NT2/D1 (cell line): ENCODE measurements at regions not wholly inside any gene's neighbourhood (a gene's known extent, or its start where the extent isn't known, plus 50 kb on each side); places are given as distances from the start of the nearest gene placed in this dataset.

Experiments
- DNase-seq: peaks from one replicate; pipeline ENCODE4 v3.0.0-alpha.2; 2011; ENCODE audit warnings: low read depth, low spot score
- H3K27me3 ChIP-seq: 2 replicates; pipeline ENCODE4 v1.6.0; 2011; ENCODE audit warnings: mild to moderate bottlenecking; ENCODE audit not compliant: insufficient read length, insufficient read depth
- H3K36me3 ChIP-seq: 2 replicates; pipeline ENCODE4 v1.6.1; 2011; ENCODE audit warnings: mild to moderate bottlenecking, low read length, mixed read lengths; ENCODE audit not compliant: insufficient read depth, insufficient read length
- H3K4me1 ChIP-seq: 2 replicates; pipeline ENCODE4 v1.5.1; 2011; ENCODE audit not compliant: insufficient read depth, insufficient read length
- H3K4me3 ChIP-seq: 2 replicates; pipeline ENCODE4 v1.5.1; 2011; ENCODE audit warnings: low read depth; ENCODE audit not compliant: insufficient read length
- H3K9ac ChIP-seq: 2 replicates; pipeline ENCODE4 v1.6.0; 2011; ENCODE audit warnings: low read depth; ENCODE audit not compliant: insufficient read length
- H3K9me3 ChIP-seq: 2 replicates; pipeline ENCODE4 v1.5.1; 2011; ENCODE audit warnings: mild to moderate bottlenecking, low read length; ENCODE audit not compliant: insufficient read depth
- SUZ12 ChIP-seq: IDR thresholded peaks from 2 replicates; pipeline ENCODE4 v1.6.1; 2011; ENCODE audit not compliant: insufficient read length, insufficient read depth; ENCODE audit errors: extremely low read depth
- YY1 ChIP-seq: IDR thresholded peaks from 2 replicates; pipeline ENCODE4 v1.6.1; 2011; ENCODE audit not compliant: insufficient read length, insufficient read depth
- ZNF274 ChIP-seq: IDR thresholded peaks from 2 replicates; pipeline ENCODE4 v1.6.1; 2011; ENCODE audit warnings: mild to moderate bottlenecking, low read depth, low read length

DNA sequence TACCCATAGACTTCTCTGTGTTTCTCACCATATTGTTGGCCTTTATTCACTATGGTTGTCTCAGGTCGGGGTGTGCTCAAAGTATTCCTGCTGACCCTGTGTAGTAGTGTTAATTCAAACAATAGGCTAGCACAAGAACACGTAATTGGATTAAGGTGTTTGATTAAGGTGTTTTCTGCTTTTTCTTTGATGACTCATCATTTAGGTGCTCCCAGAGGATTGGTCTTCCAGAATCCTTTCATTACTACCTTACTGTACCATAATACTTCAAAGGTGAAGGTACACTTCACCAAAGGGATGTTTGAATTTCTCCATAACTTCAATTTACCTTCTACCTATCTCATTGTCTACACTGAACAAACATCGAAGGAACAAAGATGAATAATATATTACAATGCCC lies 121.7 kb upstream of the CCDC160 start:
- no peak overlapping the region for H3K4me3 ChIP-seq
- DNase-seq, result no peak
- no peaks in the 10 kb centered on the region for H3K4me1 ChIP-seq
- H3K27me3 ChIP-seq, result no peaks in the 10 kb centered on the region
- TF ChIP-seq SUZ12, result no peak
- TF ChIP-seq ZNF274, result no peak
- no peak for TF ChIP-seq YY1
- H3K36me3 ChIP-seq, result no peaks in the 10 kb centered on the region
- H3K9ac ChIP-seq, result no peak overlapping the region
- H3K9me3 ChIP-seq, result peaks cover 5% of the 10 kb centered on the region; the same call in 1 of the 2 replicates

DNA sequence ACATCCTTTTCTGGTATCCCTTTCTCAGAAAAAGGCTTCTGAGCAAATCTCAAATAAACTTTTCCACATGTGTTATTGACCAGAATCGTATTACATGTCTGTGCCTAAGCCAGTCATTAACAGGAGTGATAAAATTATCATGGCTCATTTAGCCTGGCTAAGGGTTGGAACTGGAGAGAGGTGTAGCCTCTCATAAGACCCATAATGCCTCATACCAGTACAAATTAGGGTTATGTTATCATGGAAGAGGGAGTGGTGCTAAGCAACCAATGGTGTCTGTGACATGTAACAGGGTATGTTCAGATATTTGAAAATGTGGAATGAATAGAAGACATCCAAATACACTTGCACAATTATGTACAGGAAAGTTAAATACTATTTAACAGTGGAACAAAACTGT lies 99.6 kb upstream of the CCDC160 start:
- H3K27me3 ChIP-seq, result no peaks in the 10 kb centered on the region
- no peaks in the 10 kb centered on the region for H3K4me1 ChIP-seq
- no peaks in the 10 kb centered on the region for H3K36me3 ChIP-seq
- H3K9me3 ChIP-seq, result no peaks in the 10 kb centered on the region
- TF ChIP-seq YY1 (no peak), SUZ12 (no peak), ZNF274 (no peak)
- no peak overlapping the region for H3K4me3 ChIP-seq
- DNase-seq, result no peak
- no peak overlapping the region for H3K9ac ChIP-seq

DNA sequence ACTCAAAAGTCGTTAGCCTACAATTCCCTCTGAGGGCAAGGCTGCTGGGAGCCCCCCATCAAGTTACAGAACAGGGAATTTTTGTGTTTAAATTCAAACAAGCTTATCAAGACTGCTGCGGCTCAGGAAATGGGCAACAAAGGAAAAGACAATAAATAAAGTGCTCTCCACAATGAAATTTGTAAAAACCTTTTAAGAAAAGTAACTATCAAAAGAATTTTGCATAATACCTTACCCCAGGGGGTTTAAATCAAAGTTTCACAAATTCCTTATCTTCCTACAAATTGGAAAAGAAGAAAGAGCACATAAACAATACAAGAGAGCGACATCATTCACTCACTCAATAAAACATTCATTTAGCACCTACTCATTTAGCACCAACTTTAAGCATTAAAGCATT lies 97.9 kb upstream of the CCDC160 start:
- H3K9me3 ChIP-seq, result no peaks in the 10 kb centered on the region
- TF ChIP-seq ZNF274 (no peak), YY1 (no peak), SUZ12 (no peak)
- H3K4me1 ChIP-seq, result no peaks in the 10 kb centered on the region
- no peaks in the 10 kb centered on the region for H3K36me3 ChIP-seq
- no peaks in the 10 kb centered on the region for H3K27me3 ChIP-seq
- H3K9ac ChIP-seq, result no peak overlapping the region
- H3K4me3 ChIP-seq, result no peak overlapping the region
- no peak for DNase-seq

DNA sequence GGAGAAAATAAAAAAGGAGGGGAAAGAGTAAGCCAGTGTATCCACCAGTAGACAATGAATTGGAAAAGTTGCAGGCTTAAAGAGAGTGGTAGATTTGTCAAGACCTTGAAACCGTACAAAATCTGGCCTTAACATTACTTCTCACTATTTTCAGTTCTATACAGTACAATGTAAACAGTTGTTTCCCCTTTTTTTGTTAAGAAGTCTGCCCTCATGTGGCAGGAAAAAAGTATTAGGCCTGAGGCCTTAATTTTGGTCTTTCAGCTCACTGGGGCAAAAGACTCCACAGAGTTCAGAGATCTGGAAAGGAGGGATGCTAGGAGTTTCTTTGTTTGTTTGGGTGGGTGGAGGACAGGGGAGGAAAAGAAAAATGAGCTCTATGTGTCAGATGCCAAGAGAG lies 92.8 kb upstream of the CCDC160 start:
- no peaks in the 10 kb centered on the region for H3K9me3 ChIP-seq
- no peak overlapping the region for H3K9ac ChIP-seq
- no peaks in the 10 kb centered on the region for H3K4me1 ChIP-seq
- H3K27me3 ChIP-seq, result no peaks in the 10 kb centered on the region
- no peak overlapping the region for H3K4me3 ChIP-seq
- DNase-seq, result no peak
- TF ChIP-seq ZNF274, result no peak
- no peak for TF ChIP-seq YY1
- TF ChIP-seq SUZ12, result no peak
- no peaks in the 10 kb centered on the region for H3K36me3 ChIP-seq

DNA sequence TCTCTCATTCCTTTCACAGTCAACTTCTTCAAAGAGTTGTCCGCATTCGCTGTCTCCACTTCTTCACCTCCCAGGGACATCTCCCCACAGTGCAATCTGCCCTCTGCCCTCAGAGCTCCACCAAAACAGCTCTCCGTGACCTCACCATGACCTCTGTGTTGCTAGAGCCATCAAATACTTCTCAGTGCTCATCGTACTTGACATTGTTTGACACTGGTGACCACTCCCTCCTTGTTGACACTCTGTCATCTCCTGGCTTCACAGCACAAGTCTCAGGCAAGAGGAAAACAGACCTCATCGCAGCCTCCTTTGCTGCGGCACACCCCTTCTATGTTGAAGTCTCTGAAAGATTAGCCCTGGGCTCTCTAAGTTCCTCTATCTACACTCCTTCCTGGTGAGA lies 90.5 kb upstream of the CCDC160 start:
- no peak overlapping the region for H3K4me3 ChIP-seq
- H3K36me3 ChIP-seq, result no peaks in the 10 kb centered on the region
- H3K27me3 ChIP-seq, result no peaks in the 10 kb centered on the region
- no peak for TF ChIP-seq SUZ12
- no peak for TF ChIP-seq ZNF274
- TF ChIP-seq YY1, result no peak
- H3K9ac ChIP-seq, result no peak overlapping the region
- DNase-seq, result no peak
- H3K4me1 ChIP-seq, result no peaks in the 10 kb centered on the region
- H3K9me3 ChIP-seq, result no peaks in the 10 kb centered on the region

DNA sequence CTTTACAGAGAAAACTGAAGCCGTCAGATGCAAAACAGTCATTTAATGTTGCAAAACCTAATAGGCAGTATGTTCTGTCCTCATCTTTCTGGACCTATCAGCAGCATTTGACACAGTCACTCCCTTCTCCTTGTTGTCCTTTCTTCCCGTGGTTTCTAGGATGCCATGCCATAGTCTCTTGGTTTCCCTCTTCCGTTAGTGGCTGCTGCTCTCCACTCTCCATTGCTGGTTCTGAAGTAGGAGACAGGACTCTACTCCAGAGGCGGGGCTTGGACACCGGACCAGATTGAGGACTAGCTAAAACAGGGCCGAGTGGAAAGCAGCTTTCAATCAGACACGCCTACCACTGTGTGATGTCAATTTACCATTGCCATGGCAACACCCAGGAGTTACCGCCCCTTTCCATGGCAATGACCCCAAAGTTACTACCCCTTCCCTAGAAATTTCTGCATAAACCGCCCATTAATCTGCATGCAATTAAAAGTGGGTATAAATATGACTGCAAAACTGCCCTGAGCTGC lies 88.8 kb upstream of the CCDC160 start:
- H3K9ac ChIP-seq, result no peak overlapping the region
- DNase-seq, result no peak
- no peak overlapping the region for H3K4me3 ChIP-seq
- H3K27me3 ChIP-seq, result no peaks in the 10 kb centered on the region
- H3K9me3 ChIP-seq, result no peaks in the 10 kb centered on the region
- H3K36me3 ChIP-seq, result no peaks in the 10 kb centered on the region
- H3K4me1 ChIP-seq, result no peaks in the 10 kb centered on the region
- TF ChIP-seq SUZ12, result no peak

DNA sequence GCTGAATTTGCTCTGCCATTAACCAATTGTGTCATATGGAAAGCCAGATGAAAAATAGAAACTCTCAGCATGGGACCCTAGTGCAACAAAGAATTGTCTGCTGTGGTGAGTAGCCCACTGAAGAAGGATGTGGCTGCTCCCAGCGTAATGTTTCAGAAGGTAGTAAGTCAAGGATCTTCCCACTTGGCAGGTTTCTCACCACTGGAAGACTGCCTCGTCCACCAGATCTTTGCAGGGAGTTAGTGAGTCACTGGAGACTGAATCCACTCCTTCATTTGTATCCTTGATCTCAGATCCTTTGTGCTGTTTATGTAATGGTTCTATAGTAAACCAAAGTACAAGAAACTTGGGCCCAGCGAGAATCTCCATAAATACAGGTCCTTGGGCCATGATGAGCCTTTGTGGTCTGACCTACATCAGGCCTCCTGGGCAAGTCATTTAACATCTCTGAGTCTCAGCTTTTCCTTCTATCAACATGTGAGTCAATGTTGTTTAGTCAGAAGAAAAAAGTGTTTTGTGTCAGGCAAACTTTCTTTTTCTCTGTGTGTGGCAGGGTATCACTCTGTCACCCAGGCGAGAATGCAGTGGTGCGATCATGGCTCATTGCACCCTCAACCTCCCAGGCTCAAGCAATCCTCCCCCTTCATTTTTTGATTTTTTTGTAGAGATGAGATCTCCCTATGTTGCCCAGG lies 78.0 kb upstream of the CCDC160 start:
- Histone ChIP-seq H3K9ac (no peak overlapping the region), H3K9me3 (no peaks in the 10 kb centered on the region), H3K4me1 (no peaks in the 10 kb centered on the region), H3K27me3 (no peaks in the 10 kb centered on the region), H3K36me3 (no peaks in the 10 kb centered on the region), H3K4me3 (no peak overlapping the region)
- TF ChIP-seq SUZ12 (no peak), YY1 (no peak), ZNF274 (no peak)
- DNase-seq, result no peak

DNA sequence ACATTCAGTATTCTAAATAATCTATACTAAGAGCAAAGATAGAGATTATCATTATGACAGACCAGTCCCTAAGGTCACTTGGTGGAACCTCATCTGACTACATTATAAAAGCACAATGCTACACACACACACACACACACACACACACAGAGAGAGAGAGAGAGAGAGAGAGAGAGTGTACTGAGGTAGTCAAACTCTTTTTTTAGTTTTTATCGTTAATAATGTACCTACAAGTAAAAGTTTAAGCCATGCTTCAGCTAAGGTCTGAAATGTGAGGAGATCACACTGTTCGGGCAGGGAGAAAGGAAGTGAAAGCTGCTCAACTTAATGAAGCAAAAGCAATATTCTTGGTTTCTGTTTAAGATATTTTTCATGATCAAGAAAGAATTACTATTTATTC lies 75.8 kb upstream of the CCDC160 start:
- Histone ChIP-seq H3K9ac (no peak overlapping the region), H3K4me3 (no peak overlapping the region), H3K27me3 (no peaks in the 10 kb centered on the region), H3K9me3 (no peaks in the 10 kb centered on the region), H3K4me1 (no peaks in the 10 kb centered on the region), H3K36me3 (no peaks in the 10 kb centered on the region)
- DNase-seq, result no peak
- TF ChIP-seq YY1, result no peak
